ENCODE measurements at regions not wholly inside any gene's neighbourhood (a gene's known extent, or its start where the extent isn't known, plus 50 kb on each side); places are given as distances from the start of the nearest gene placed in this dataset.

- Mint-ChIP-seq H3K27me3 (ENCODE audit: insufficient read depth, low read depth, poor library complexity) (peaks cover 6% of the 10 kb centered on the region), H3K4me1 (no peaks in the 10 kb centered on the region), H3K27ac (no peak overlapping the region), H3K9me3 (peaks cover 83% of the 10 kb centered on the region), H3K36me3 (ENCODE audit: low read depth) (peaks cover 24% of the 10 kb centered on the region), H3K4me3 (no peak overlapping the region)
- Histone ChIP-seq H3K4me3 (no peak overlapping the region), H3K27me3 (ENCODE audit: insufficient read depth) (no peaks in the 10 kb centered on the region), H4K20me1 (replicated peaks; ENCODE audit: insufficient read depth) (no peaks in the 10 kb centered on the region), H3K27ac (ENCODE audit: low read depth) (no peak overlapping the region), H3K79me2 (replicated peaks; ENCODE audit: insufficient read depth) (no peaks in the 10 kb centered on the region), H3K36me3 (ENCODE audit: insufficient read depth) (no peaks in the 10 kb centered on the region; the same call in 1 of the 2 replicates), H3F3A (replicated peaks; ENCODE audit: low read depth) (no peaks in the 10 kb centered on the region), H3K4me2 (no peak overlapping the region), H2AFZ (no peak overlapping the region), H3K4me1 (ENCODE audit: insufficient read depth) (no peaks in the 10 kb centered on the region), H3K9me2 (ENCODE audit: insufficient read depth) (no peaks in the 10 kb centered on the region)
- DNase-seq (ENCODE audit: low spot score) (no peak), ATAC-seq (no peak)
- TF ChIP-seq NANOG (IDR thresholded peaks at IDR 0.05; ENCODE audit: borderline replicate concordance): no peak
- TF ChIP-seq POLR2AphosphoS5 (IDR thresholded peaks at IDR 0.05; ENCODE audit: low read depth): no peak
- no peak for TF ChIP-seq EZH2phosphoT487 (IDR thresholded peaks at IDR 0.05; ENCODE audit: unreplicated experiment)
- TF ChIP-seq CTCF (conservative IDR thresholded peaks at IDR 0.05; ENCODE audit: low read depth in 2 of 2): no peak
- no peak for TF ChIP-seq JUNB (IDR thresholded peaks at IDR 0.05; ENCODE audit: unreplicated experiment)
- TF ChIP-seq ZNF462 (CRISPR knock-in tag; IDR thresholded peaks at IDR 0.05): no peak
- TF ChIP-seq STAT1 (IDR thresholded peaks at IDR 0.05; ENCODE audit: unreplicated experiment): no peak
- no peak for TF ChIP-seq EZH2 (IDR thresholded peaks at IDR 0.05; ENCODE audit: low read depth, unreplicated experiment)
- TF ChIP-seq REST (IDR thresholded peaks at IDR 0.05; ENCODE audit: unreplicated experiment): no peak
- no peak for TF ChIP-seq ETS1 (IDR thresholded peaks at IDR 0.05)
- TF ChIP-seq ZNF331 (CRISPR knock-in tag; IDR thresholded peaks at IDR 0.05; ENCODE audit: low read depth): no peak
- no peak for TF ChIP-seq ZNF114 (CRISPR knock-in tag; IDR thresholded peaks at IDR 0.05)
- TF ChIP-seq CREB1 (CRISPR knock-in tag; IDR thresholded peaks at IDR 0.05; ENCODE audit: low read depth): no peak
These were observed 550.4 kb downstream of the TCERG1L start for GRCh38 chr10:130761032-130761575.

Measured in GM23338 (cell line).